GM19239 (cell line): ENCODE measurements at regions not wholly inside any gene's neighbourhood (a gene's known extent, or its start where the extent isn't known, plus 50 kb on each side); places are given as distances from the start of the nearest gene placed in this dataset.
A peak's percentile ranks its signal among the peaks of the same experiment; 100 is the strongest.
"Not testable (repeated sequence)": the region's sequence is repeated elsewhere in the genome, so short reads cannot be mapped to it uniquely, and the experiment has no call there.

ENCODE experiments used
- DNase-seq: peaks from one replicate; pipeline ENCODE4 v3.0.0; 2011; ENCODE audit warnings: low spot score; ENCODE audit not compliant: insufficient read length
- FAIRE-seq: peaks from 2 replicates; lab custom pipeline; 2011; peaks lifted over from hg19 to GRCh38; lab: Jason Lieb, UNC

DNA sequence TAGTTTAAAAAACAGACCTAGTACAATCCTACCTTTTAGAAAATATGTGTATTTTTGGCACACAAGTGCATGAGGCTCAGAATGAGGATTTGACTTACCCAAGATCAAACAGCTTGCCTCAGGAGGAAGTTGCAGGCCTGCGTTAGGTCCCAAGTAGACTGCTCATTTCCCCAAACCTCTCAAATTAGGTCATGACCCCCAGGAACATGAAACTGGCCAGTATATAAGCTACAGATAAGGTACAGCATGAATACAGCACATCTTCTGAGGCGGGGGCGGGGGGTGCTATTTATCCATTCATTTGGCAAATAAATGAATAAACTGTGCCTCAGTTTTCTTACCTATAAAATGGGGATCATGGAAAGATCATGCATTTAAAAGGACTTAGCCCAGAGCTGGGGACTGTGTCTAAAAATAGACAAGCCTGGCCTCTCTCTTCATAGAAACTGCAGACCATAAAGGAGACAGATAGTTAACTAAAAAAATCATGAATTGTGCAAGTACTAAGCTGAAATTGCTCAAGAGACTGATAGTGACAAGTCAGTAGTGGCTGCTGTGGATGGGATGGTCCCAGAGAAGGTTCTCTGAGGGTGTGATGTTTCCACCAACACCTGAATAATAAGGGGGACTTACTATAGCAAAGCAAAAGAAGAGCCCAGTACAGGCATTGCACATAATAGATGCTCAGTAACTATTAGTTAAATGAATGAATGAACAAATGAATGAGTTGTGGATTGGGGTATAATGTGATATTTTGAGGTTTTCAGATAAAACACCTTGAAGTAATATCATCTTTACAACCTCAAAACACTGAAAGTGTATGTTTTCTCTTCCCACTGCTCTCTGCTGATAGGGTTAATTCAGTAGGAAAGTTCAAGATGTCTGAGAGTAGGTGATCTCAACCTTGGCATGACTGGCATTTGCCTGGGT is 258.5 kb upstream of the PROK2 start:
- FAIRE-seq (peak; percentile 51), DNase-seq (no peak)

DNA sequence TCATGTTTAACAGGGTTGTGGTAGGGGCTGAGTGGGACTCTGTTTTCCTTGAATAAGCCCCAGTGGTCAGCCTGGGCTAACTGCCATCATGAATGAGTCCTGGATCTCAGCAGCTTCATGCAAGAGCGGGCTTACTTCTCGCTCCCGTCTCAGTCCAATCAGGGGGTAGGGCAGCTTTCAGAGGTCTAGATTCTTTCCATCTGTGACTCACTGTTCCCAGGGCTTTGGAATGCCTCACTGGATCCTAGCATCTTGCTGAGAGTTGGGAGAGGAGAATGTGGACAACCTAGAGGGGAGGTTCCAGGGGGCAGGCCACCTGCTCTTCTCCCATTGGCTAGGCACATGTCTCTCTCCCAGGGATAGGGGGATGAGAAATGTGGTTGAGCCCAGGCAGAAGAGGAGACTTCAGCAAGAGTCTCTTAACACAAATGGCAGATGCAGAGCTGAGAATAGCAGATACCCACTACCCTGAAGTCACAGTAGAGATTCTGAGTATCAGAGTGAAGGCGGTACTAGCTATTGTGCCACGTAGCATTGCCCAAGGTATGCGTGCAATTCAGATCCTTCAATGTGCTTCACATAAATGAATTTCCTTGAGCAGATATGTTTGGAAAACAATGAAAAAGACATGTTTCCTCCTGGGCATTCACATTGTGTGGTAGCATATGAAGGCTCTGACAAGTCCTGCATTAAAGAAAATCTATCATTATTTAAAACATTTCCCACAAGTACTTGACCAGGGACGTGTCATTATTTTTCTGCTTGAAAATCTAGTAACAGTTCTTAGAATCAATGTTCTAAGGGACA is 257.7 kb upstream of the PROK2 start:
- DNase-seq (no peak), FAIRE-seq (no peak)

DNA sequence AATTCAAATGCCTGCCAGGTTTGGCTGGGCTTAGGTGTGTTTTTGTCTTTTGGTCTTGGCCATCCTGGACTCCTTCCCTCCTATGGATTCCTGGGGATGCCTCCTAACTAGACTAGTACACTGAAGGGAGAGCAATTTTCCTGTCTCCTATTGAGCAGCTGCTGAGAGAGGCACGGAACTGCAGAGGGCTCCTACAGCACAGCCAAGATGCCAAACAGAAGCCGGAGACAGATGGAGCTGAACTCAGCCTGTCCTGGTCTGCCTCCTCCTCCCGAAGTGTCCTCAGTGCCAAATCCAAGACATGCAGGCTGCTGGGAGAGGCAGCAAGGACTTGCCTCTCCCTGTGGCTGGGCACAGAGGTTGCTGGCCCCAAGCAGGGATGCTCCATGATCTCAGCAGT is 256.6 kb upstream of the PROK2 start:
- FAIRE-seq (no peak), DNase-seq (no peak)

DNA sequence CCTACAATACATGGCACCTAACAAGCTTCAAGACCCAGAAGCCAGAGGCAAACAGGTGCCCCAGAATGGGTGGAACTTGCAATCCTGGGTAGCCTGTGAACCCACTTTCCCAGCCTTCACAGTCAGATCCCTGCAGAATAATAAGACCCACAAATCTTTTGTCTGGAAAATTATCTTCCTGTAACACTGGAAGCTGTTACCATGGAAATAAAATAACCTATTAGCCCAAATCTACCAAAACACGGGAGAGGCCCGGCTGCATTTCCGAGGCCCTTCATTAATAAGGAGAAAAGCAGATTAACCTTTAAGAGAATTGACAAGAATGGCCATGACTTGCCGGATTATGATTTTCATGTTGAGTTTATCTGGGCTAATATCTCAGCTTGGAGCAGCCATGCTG is 256.1 kb upstream of the PROK2 start:
- FAIRE-seq, result no peak
- no peak for DNase-seq

DNA sequence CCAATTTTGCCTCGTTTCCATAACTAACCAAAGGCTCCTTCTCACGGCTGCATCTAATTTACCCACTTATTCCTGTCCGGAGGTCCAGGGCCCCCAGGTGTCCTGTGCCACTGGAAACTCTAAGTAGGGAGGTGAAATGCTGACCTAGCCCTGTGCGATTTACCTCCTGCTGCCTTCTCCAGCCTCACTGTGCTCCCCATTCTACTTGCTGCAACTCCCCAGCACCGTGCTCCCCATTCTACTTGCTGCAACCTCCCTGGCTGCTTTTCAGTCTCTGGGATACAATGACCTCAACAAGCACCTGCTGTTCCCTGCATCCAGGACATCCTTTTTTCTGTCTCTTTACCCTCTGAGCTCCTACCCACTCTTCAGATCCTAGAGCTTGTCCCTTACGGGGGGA is 254.7 kb upstream of the PROK2 start:
- FAIRE-seq (no peak), DNase-seq (no peak)

DNA sequence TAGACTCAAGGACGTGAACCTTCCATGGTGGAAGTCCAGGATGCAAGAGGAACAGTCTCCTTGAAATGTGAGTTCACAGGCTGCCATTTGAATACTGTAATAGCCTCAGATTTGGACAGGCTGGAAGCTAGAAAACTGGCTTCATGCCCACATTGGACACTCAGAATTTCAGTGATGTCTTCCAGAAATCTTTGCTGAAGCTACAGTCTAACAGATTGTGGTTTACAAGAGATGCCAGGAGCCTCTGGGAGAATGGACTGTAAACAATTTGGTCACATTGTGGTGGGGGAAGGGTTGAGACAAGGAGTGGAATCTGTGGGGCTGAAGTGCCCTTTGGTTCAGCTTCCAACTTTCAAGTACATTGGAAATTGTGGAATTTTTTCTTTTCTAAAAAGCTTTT is 252.0 kb upstream of the PROK2 start:
- DNase-seq (no peak), FAIRE-seq (no peak)

DNA sequence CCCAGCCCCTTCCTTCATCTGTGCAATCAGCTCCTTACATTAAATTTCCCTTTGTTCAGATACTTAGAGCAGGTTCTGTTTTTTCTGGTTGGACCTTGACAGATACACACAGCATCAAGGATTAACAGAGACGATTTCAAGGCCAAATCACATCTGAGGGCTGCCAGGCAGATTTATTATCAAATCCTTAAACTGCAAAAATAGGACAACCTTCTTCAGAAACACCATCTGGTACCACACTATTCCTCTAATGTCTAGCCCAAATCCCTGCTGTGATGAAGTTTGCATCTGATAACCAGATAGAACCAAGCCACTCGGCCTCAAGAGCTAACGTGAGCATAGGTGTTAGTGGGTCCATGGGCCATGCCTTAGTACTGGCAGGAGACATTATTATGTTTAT is 250.7 kb upstream of the PROK2 start:
- no peak for DNase-seq
- no peak for FAIRE-seq

DNA sequence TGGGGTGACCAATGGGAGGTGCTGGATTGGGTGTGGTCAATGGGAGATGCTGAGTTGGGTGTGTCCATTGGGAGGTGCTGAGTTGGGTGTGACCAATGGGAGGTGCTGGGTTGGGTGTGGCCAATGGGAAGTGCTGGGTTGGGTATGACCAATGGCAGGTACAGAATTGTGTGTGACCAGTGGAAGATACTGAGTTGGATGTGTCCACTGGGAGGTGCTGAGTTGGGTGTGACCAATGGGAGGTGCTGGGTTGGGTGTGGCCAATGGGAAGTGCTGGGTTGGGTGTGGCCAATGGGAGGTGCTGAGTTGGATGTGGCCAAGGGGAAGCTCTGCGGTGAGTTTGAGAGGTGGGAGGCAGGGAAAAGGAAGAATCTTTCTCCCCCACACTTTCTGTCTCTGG is 250.0 kb upstream of the PROK2 start:
- DNase-seq, result no peak
- FAIRE-seq, result no peak

DNA sequence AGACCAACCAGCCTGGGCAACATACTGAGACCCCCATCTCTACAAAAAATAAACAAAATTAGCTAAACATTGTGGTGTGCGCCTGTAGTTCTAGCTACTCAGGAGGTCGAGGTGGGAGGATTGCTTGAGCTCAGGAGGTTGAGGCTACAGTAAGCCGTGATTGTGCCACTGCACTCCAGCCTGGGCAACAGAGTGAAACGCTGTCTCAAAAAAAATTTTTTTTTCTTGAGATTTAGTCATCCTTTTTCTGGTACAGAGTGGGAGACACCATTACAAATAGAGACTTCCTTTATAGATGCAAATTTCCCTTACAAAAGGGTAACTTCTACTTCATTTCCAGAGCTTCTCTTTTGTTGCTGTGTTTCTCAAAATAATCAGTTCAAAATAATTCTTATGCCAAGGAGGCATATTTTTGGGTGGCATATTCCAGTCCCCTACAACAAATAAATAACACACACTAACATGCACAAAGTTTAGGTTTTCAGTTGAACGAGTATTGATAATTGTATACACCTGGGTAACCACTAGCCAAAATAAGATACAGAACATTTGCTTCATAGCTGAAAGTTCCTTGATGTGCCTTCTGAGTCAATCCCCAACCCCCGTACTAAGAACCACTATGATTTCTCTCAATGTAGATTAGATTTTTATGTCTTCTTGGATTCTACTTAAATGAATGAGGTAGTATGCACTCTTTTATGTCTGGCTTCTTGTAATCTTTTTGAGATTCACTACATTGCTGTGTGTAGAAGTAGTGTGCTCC is 248.9 kb upstream of the PROK2 start:
- FAIRE-seq (no peak), DNase-seq (no peak)

DNA sequence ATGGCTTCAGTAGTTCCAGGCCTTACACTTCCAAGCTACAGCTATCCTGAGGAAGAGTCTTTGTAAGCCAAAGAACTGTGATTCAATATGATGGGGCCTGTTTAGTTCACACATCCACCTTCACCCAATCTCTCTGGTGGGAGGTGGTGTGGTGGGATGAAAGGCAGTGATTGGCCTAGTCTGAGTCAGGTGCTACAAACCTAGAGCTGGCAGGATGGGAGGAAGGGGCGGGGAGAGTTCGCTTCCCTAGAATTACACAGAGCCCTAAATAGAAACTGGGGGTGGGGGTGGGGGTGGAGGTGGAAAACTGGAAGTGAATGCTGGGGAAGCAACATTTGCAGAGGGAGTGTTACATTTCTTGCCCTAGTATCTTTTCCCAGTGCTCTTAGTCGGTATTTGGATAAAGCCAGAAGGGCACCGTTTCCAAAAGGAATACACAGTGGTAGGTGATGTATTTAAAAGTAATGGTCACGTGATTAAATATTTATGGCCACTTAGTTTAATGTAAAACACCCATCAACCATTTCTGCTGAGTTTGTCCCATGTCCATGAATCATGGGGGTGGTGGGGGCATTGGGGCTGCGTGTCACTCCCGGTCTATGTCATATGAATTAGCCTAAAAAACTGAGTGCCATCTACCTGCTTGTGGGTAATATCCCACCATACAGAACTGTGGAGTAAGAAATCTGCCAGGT is 247.6 kb upstream of the PROK2 start:
- DNase-seq (no peak), FAIRE-seq (peak; percentile 63)

DNA sequence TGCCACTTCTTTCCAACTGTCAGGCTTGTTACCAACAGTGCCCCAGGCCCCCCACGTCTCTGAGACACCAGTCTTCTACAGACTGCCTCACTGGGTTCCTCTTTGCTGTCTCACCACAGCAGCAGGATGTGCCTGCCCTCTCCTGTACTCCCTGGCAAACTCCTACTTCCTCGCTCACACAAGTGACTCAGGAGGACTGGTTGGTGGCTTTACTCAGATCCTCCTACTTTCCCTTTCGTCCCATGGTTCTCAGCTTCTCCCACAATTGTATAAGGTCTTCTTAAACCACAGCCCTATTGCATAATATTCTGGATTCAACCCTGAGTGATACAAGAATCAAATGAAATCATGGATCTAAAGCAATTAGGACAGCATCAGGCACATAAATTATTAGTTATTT is 246.6 kb upstream of the PROK2 start:
- FAIRE-seq, result no peak
- no peak for DNase-seq

DNA sequence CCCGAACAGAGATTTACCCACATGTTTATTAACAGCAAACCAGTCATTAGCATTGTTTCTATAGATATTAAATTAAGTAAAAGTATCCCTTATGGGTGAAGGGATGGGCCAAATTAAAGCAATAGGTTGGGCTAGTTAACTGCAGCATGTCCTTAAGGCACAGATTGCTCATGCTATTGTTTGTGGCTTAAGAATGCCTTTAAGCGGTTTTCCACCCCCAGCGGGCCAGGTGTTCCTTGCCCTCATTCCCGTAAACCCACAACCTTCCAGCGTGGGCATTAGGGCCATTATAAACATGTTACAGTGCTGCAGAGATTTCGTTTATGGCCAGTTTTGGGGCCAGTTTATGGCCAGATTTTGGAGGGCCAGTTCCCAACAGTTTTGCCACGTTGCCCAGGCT is 245.3 kb upstream of the PROK2 start:
- FAIRE-seq, result not testable (repeated sequence)

DNA sequence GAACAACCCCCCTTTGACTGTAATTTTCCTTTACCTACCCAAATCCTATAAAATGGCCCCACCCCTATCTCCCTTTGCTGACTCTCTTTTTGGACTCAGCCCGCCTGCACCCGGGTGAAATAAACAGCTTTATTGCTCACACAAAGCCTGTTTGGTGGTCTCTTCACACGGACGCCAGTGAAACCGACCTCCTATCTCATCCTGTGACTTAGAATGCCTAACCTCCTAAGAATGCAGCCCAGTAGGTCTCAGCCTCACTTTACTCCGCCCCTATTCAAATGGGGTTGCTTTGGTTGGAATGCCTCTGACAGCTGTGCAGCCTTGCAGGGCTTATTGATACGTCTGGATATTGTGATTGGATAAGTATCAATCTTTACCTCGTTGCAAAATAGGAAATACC is 243.8 kb upstream of the PROK2 start:
- DNase-seq, FAIRE-seq: not testable (repeated sequence)

More for the DNA sequence above, 245.3 kb upstream of the PROK2 start:
- DNase-seq, result not testable (repeated sequence)

DNA sequence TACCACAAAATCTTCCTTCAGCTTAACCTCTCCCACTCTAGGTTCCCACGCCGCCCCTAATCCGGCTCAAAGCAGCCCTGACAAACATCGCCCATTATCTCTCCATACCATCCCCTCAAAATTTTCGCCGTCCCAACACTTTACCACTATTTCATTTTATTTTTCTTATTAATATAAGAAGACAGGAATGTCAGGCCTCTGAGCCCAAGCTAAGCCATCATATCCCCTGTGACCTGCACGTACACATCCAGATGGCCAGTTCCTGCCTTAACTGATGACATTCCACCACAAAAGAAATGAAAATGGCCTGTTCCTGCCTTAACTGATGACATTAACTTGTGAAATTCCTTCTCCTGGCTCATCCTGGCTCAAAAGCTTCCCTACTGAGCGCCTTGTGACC is 243.4 kb upstream of the PROK2 start:
- not testable (repeated sequence) for DNase-seq, FAIRE-seq

DNA sequence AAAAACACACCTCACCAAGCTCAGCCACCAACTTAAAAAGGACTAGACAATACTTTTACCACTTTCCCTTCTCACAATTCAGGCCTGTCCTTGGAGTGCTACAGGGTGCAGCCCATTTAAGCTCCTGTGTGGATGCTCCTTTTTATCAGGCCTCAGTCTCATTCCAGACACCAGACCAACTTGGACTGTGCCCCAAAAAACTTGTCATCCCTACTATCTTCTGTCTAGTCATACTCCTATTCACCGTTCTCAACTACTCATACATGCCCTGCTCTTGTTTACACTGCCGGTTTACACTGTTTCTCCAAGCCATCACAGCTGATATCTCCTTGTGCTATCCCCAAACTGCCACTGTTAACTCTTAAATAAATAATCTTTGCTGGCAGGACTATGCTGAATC is 242.8 kb upstream of the PROK2 start:
- DNase-seq, result not testable (repeated sequence)

DNA sequence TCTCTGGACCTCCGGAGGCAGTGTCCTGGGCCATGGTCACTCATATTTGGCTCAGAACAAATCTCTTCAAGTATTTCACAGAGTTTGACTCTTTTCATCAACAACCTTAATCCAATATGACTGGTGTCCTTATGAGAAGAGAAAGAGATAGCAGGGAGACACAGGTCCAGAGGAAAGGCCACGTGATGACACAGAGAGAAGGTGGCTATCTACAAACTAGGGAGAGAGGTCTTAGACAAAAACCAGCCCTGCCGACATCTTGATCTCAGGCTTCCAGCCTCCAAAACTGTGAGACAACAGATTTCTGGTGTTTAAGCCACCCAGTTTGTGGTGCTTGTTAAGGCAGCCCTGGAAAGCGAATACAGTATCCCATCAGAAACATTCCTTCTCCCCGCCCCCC is 237.1 kb upstream of the PROK2 start:
- FAIRE-seq (no peak), DNase-seq (no peak)

More for the DNA sequence above, 242.8 kb upstream of the PROK2 start:
- not testable (repeated sequence) for FAIRE-seq

DNA sequence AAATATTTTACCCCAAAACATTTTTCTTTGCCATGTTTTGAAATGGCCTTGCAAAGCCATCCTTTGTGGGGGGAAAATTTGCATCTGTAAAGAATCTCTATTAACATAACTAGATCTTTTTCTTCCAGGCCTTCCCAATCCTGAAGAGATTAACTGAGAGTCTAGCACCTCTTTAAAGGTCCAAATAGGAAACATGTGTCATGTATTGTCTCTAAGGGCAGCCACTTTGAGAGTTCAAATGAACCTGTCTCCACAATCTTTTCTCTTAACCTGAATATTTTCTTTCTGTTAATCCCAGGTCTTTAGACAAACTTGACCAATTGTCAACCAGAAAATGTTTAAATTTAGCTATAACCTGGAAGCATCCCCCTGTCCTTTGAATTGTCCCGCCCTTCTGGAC is 236.6 kb upstream of the PROK2 start:
- FAIRE-seq (no peak), DNase-seq (no peak)

DNA sequence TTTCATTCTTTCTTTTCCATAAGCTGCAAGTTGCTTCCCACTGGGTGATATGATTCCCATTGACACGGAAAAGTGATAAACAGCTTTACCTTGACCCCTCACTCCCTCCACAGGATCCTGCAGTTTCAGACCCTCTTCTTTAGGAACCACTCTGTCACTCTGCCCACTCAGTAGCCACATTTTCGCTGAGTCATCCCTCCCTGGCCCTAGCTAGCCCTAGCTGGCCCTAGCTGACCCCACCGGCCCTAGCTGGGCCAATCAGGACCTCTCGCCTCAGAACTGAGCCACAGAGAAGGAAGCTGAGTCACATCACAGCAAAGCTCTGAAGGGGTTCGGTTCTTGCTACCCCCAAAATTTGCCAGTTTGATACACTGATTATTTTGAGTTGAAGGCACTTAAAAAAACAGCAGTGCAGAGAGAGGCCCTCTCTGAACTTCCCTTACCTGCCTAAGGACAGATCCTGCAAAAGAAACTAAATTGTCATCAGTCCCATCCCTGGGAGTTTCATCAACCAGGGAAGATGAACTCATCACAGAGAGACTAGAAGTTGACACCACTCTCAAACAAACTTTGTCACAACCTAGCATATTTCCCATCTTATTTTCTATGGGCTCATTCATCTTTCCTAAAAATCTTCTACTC is 233.5 kb upstream of the PROK2 start:
- DNase-seq (no peak), FAIRE-seq (no peak)

DNA sequence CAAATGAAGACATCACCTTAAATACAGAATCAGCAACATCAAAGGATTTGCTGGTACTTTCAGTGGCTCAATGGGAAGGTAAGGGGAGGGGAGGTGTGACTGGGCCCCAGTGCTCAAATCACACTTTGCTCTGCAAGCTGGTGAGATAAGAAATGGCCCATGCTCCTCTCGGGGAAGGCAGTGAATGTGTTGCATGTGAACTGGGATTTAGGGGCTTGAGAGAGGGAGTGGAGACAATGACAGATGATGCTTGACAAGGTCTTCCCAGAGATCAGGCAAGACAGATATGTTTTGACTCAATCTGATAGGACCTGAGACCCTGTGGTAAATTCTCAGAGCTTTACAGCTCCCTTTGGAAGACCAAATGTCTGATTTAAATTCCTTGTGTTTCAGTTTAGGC is 233.0 kb upstream of the PROK2 start:
- FAIRE-seq, result no peak
- DNase-seq, result no peak
